ENCODE measurements at regions not wholly inside any gene's neighbourhood (a gene's known extent, or its start where the extent isn't known, plus 50 kb on each side); places are given as distances from the start of the nearest gene placed in this dataset.
"Not testable (repeated sequence)": the region's sequence is repeated elsewhere in the genome, so short reads cannot be mapped to it uniquely, and the experiment has no call there.

DNA sequence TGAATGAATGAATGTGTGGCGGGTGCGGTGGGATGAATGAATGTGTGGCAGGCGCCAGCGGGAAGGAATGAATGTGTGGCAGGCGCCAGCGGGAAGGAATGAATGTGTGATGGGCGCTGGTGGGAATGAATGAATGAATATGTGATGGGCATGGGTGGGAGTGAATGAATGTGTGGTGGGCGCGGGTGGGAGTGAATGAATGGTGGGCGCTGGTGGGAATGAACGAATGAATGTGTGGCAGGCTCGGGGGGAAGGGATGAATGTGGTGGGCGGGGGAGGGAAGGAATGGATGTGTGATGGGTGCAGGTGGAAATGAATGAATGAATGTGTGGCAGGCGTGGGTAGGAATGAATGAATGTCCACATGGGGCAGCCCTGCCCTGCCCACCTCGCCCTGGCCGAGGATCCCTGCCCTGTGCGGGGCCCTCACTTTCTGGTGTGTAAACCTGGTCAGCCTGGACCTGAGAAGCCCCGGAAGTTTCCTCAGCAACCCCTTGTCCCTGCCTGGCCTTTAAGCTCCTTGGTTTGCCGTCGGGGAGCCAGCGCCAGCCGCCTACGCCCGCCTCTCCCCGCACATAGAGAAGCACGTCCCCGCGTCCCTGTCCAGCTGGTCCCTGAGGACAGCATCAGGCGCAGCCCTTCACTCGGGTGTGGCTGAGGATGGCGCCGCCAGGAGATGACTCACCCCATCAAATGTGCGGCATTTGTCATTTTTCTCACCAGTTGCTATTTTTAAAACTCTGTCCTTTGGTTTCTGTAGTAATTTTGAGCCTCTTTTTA, 112.8 kb upstream of the LRPAP1 start:
- no peak for TF ChIP-seq JUND (IDR thresholded peaks at IDR 0.05; ENCODE audit: low read depth)
- no peak for DNase-seq (ENCODE audit: low read depth in 1 of 2, low spot score in 1 of 2)
- in situ Hi-C loops (cut with HindIII; ENCODE audit: low pct_unique_long_range_greater_than_20kb, low sequenced_read_pairs), result no loop called here

DNA sequence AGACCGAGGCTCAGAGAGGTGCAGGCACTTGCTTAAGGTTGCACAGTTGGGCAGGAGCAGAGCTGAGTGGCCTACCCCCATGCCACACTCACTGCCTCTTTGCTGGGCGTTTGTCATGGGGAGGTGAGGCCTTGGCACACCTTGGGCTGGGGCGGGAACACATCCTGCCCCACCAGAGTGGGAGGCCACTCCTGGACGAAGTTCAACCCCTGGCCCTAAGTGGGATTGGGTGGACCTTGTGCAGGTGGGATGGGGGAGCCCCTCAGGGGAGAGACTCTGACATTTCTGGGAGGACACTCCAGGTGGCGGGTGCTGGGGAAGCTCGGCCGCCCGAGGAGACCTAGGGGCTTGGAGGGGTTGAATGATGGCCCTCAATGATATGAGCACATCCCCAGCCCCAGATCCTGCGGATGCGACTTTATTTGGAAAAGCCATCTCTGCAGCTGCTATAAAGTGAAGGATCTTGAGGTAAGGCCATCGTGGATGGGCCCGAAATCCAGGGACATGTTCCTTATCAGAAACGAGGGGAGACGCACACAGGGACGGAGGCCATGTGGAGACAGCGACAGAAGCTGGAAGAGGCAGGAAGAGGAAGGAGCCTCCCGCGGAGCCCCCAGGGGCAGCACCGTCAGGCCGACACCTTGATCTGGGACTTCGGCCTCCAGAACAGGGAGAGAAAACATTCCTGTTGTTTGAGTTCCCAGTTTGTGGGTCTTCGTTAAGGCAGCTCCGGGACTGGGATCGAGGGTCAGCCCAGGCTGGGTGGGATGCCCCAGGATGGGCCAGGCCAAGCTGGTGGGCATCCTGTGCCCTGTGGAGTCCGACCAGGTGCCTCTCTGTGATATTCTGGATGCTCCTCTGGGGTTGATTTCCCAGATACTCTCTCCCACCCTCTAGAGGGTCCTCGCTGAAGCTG, 111.6 kb upstream of the LRPAP1 start:
- DNase-seq (ENCODE audit: low read depth in 1 of 2, low spot score in 1 of 2), result no peak
- TF ChIP-seq JUND (IDR thresholded peaks at IDR 0.05; ENCODE audit: low read depth), result no peak
- in situ Hi-C loops (cut with HindIII; ENCODE audit: low pct_unique_long_range_greater_than_20kb, low sequenced_read_pairs), result no loop called here

DNA sequence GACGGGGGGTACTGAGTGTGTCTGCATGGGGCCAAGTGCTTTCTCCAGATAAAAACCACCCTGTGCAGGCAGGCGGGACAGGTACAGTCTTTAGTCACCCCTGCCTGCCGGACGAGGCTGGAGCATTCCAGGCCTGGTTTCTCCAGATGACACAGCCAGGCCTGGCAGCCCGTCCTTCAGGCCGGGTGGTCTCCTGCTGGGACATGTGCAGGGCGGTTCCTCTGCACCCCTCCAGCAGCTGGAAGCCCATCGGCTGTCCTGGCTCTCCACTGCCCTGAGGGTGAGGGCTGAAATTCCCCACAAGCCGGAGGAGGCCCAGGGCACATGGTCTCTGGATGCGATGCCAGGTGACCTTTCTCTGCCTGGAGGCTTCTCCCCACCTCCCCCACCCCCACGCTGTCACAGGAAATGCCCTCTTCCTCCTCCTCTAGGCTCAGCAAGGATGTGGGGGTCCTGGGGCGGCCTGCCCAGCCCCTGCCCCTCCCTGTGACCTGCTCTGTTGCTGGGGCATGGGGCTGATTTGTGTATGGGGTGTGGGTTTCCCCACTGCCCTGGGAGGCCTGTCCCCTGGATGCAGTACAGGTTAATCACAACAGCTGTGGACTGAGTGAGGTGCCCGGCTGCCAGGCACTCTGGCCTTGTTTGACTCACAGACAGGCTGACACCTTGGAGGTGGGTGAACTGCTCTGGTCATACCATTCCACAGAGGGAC, 110.7 kb upstream of the LRPAP1 start:
- DNase-seq (ENCODE audit: low read depth in 1 of 2, low spot score in 1 of 2), result no peak
- no peak for TF ChIP-seq JUND (IDR thresholded peaks at IDR 0.05; ENCODE audit: low read depth)
- in situ Hi-C loops (cut with HindIII; ENCODE audit: low pct_unique_long_range_greater_than_20kb, low sequenced_read_pairs), result no loop called here

DNA sequence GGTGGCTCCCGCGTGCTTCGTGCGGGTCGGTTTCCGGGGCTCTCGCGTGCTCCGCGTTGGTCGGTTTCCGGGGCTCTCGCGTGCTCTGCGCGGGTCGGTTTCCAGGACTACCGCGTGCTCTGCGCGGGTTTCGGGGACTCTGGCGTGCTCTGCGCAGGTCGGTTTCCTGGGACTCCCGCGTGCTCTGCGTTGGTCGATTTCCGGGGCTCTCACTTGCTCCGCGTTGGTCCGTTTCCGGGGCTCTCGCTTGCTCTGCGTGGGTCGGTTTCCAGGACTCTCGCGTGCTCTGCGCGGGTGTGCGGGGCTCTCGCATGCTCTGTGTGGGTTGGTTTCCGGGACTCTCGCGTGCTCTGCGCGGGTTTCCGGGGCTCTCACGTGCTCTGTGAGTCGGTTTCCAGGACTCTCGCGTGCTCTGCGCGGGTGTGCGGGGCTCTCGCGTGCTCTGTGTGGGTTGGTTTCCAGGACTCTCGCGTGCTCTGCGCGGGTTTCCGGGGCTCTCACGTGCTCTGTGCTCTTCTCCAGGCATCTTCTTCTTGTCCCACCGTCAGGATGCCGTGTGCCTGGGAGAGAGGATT, 109.9 kb upstream of the LRPAP1 start:
- in situ Hi-C loops (cut with HindIII; ENCODE audit: low pct_unique_long_range_greater_than_20kb, low sequenced_read_pairs), result no loop called here

DNA sequence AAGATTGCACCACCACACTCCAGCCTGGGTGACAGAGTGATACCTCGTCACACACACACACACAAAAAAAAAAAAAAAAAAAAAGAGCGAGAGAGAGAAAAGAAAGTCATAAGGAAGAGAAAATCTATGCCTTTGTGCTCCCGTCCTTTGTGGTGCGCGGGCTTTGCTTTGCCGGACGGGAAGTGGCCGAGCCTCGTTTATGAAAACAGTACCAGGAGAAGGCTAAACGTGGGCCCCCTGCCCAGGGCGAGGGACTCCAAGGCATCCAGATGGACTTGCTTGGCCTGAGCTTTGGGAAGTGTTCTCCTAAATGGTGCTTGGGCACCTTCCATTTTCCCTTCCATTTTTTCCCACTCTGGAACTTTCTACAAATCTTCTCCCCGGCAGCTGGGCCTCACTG, 109.3 kb upstream of the LRPAP1 start:
- no peak for DNase-seq (ENCODE audit: low read depth in 1 of 2, low spot score in 1 of 2)

More for the DNA sequence above, 109.9 kb upstream of the LRPAP1 start:
- DNase-seq (ENCODE audit: low read depth in 1 of 2, low spot score in 1 of 2), result no peak
- TF ChIP-seq JUND (IDR thresholded peaks at IDR 0.05; ENCODE audit: low read depth), result no peak

DNA sequence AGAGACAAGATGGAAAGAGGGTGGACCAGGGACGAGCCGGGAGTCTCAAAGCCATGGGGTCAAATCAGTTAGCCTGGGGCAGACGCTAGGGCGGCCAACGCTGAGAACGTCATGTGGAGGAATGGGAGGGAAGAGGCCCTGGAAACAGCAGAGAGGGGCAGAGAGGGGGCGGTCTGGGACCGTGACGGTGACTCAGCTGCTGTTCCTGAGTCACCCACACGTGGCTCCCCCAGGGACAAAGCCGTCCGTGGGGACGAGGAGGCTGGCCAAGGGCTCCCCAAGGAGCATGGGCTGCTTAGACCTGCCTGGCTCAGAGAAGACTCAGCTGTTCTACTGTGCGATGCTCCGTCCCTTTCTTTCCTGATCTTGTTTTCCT, 108.4 kb upstream of the LRPAP1 start:
- DNase-seq (ENCODE audit: low read depth in 1 of 2, low spot score in 1 of 2), result no peak
- TF ChIP-seq JUND (IDR thresholded peaks at IDR 0.05; ENCODE audit: low read depth), result no peak
- in situ Hi-C loops (cut with HindIII; ENCODE audit: low pct_unique_long_range_greater_than_20kb, low sequenced_read_pairs), result no loop called here

More for the DNA sequence above, 109.3 kb upstream of the LRPAP1 start:
- no peak for TF ChIP-seq JUND (IDR thresholded peaks at IDR 0.05; ENCODE audit: low read depth)
- in situ Hi-C loops (cut with HindIII; ENCODE audit: low pct_unique_long_range_greater_than_20kb, low sequenced_read_pairs), result no loop called here

DNA sequence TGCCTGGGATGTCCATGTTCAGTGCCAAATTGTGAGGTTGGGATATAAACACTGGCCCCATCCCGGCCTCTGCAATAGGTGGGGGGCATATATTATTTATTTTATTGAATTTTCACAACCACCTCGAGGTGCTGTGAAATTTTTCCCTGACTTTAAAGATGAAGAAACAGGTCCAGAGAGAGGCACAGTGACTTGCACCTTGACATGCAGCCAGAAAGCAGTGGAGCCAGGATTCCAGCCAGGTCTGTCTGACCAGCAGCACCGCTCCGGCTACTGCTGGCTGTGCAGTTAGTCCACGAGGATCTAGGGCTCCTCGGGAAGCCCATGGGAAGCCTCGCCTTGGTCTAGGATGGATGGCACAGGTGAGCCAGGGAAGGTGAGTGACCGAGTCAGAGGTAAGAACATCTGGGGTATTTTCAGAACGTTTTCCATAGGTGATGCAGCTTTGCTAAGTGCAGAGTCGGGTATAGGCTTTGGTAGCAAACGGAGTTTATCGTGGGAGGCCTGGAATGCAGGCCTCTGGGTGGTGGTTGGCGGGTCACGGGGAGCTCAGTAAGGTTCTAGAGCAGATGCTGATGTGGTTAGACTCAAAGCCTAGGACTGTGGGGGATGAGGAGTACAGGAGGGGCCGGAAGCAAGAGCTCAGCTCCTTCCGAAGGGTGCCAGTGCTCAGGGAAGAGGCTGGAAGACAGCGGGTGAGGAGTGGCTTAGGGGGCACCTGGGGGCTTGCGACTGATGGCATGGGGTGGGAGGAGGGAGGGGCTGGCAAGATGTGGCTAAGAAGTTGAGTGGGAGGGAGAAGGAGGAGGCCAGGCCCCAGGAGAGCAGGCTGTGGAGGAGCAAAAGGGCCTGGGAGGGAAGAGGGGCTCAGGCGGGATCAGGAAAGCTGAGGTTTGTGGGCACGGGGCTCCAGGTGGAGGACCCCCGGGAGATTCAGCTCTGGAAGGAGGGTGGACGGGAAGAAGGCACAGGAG, 107.7 kb upstream of the LRPAP1 start:
- no peak for TF ChIP-seq JUND (IDR thresholded peaks at IDR 0.05; ENCODE audit: low read depth)
- in situ Hi-C loops (cut with HindIII; ENCODE audit: low pct_unique_long_range_greater_than_20kb, low sequenced_read_pairs), result no loop called here
- DNase-seq (ENCODE audit: low read depth in 1 of 2, low spot score in 1 of 2), result peak in 1 of 2 experiments; percentile 68

DNA sequence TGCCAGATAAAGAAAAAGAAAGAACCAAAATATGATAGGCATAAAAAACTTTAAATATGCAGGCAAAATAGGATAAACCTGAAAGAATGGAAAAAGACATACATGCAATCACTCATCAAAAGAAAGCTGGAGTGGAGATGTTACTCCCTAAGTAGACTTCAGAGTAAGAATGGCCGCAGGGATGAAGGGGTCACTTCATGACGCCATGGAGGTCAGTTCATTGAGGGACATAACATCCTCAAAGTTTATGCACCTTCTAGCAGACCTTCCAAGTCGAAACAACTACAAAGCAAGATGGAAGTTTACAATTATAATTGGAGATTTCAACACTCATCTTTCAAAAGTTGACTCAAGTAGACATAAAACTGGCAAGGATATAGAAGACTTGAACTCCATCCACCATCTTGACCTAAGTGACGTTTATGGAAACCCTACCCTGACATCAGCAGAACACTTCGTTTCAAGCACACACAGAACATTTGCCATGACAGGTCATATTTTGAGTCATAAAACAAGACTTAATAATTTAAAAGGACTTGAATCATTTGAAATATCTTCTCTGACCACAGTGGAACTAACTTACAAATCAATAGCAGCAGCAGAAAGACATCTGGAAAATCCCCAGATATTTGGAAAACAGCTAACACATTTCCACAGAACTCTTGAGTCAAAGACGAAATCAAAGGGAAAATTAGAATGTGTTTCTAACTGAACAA, 106.0 kb upstream of the LRPAP1 start:
- no peak for TF ChIP-seq JUND (IDR thresholded peaks at IDR 0.05; ENCODE audit: low read depth)
- DNase-seq (ENCODE audit: low read depth in 1 of 2, low spot score in 1 of 2), result no peak
- in situ Hi-C loops (cut with HindIII; ENCODE audit: low pct_unique_long_range_greater_than_20kb, low sequenced_read_pairs), result no loop called here

DNA sequence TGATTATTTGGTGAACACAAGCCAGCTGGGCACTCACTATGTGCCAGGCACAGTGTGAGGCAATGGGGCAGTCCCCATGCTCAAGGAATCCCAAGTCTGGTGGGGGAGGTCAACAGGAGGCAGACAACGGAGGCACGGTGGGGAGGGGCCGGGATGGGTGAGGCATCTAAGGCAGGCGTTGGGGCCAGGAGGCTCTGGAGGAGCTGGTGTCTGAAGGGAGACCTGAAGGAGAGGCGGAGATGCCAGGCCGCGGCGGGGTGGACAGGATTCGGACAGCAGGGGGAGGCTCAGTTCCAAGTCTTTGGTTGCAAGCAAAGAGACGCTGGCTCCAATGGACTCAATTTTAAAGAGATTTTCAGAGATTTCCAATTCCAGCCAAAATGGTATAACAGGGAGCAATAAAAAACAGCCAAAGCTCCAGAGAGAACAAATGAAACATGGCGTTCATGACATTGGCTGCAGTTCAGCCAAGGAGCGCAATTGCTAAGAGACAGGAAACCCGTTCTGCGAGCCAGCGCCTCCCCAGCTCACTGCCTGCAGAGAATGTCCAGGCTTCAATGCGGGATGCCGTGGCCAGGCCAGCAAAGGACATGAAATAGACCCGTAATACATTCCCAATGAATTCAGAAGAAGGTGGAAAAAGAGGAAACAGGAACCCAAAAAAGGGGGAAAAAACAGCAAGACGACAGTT, 105.2 kb upstream of the LRPAP1 start:
- no peak for TF ChIP-seq JUND (IDR thresholded peaks at IDR 0.05; ENCODE audit: low read depth)
- in situ Hi-C loops (cut with HindIII; ENCODE audit: low pct_unique_long_range_greater_than_20kb, low sequenced_read_pairs), result no loop called here
- no peak for DNase-seq (ENCODE audit: low read depth in 1 of 2, low spot score in 1 of 2)

DNA sequence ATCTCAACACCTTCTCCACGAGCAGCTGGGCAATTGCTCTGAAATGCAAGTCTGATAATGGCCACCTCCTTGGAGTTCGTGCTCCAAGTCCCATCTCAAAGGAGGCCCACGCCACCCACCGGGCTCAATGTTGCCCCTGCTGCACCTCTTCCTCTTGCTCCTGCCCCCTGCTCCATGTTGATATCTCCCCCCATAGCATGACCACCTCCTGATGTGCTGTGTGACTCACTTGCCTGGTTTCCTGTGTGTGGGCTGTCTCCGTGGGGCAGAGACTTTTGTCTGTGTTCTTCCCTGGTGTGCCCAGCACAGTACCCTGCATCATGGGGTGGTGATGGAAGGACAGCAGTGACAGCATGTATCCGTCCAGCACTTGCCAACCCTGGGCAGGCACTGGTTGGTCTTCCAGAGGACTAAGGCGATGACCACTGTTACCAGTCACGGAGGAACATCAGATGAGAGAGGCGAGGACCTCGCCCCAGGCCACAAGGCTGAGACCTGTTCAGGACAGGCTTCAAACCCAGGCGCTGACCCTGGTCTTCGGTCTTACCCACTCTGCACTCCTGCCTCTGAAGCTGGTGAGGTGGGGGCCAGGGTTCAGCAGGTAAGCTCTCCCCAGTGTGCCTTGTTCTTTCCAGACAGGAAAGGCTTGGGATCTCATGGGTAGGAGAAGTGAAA, 104.6 kb upstream of the LRPAP1 start:
- no peak for TF ChIP-seq JUND (IDR thresholded peaks at IDR 0.05; ENCODE audit: low read depth)
- DNase-seq (ENCODE audit: low read depth in 1 of 2, low spot score in 1 of 2), result no peak

DNA sequence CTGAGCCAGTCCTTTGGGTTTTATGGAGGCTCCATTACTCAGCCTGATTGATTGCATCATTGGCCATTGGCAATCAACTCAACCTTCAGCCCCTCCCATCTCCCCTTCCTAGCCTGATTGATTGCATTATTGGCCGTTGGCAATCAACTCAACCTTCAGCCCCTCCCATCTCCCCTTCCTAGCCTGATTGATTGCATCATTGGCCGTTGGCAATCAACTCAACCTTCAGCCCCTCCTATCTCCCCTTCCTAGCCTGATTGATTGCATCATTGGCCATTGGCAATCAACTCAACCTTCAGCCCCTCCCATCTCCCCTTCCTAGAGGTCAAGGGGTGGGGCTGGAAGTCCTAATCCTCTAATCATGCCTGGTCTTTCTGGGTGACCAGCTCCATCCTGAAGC, 103.8 kb upstream of the LRPAP1 start:
- DNase-seq (ENCODE audit: low read depth in 1 of 2, low spot score in 1 of 2); in situ Hi-C loops (cut with HindIII; ENCODE audit: low pct_unique_long_range_greater_than_20kb, low sequenced_read_pairs): not testable (repeated sequence)

More for the DNA sequence above, 104.6 kb upstream of the LRPAP1 start:
- in situ Hi-C loops (cut with HindIII; ENCODE audit: low pct_unique_long_range_greater_than_20kb, low sequenced_read_pairs), result no loop called here
